ENCODE measurements at regions not wholly inside any gene's neighbourhood (a gene's known extent, or its start where the extent isn't known, plus 50 kb on each side); places are given as distances from the start of the nearest gene placed in this dataset.

GRCh38 chr5:21085791-21086190 lies 1097.8 kb upstream of the CDH18 start:
- Histone ChIP-seq H3K9ac (ENCODE audit: low read length) (no peak overlapping the region), H4K20me1 (ENCODE audit: insufficient read depth, low read length) (no peaks in the 10 kb centered on the region), H3K27ac (ENCODE audit: low read depth, low read length) (no peak overlapping the region), H3K4me2 (ENCODE audit: low read length) (no peak overlapping the region), H3K4me3 (ENCODE audit: insufficient read depth, low read depth, low read length) (no peak overlapping the region), H3K4me1 (ENCODE audit: insufficient read depth, low read length) (no peaks in the 10 kb centered on the region), H3K9me3 (ENCODE audit: insufficient read depth, low read depth, low read length) (no peaks in the 10 kb centered on the region), H3K79me2 (ENCODE audit: insufficient read depth, low read length) (no peaks in the 10 kb centered on the region), H2AFZ (ENCODE audit: low read depth, low read length) (no peak overlapping the region), H3K36me3 (ENCODE audit: insufficient read depth, low read length) (no peaks in the 10 kb centered on the region), H3K27me3 (ENCODE audit: insufficient read depth, low read length) (no peaks in the 10 kb centered on the region)
- no peak overlapping the region for H3K4me3 Mint-ChIP-seq (ENCODE audit: unreplicated experiment)
- DNase-seq (ENCODE audit: low read depth) = no peak
- TF ChIP-seq EZH2 (IDR thresholded peaks at IDR 0.05; ENCODE audit: insufficient read depth, low read length) = no peak
- no peak for TF ChIP-seq CTCF (IDR thresholded peaks at IDR 0.05; ENCODE audit: insufficient read depth, low read depth, low read length)
- no peaks in the 10 kb centered on the region for H3K4me1 Mint-ChIP-seq (ENCODE audit: low read depth, unreplicated experiment)
- no peak overlapping the region for H3K27ac Mint-ChIP-seq (ENCODE audit: unreplicated experiment)
- no peaks in the 10 kb centered on the region for H3K9me3 Mint-ChIP-seq (ENCODE audit: unreplicated experiment)
- no peak for FAIRE-seq
- H3K27me3 Mint-ChIP-seq (ENCODE audit: low read depth, unreplicated experiment) = no peaks in the 10 kb centered on the region
- no peaks in the 10 kb centered on the region for H3K36me3 Mint-ChIP-seq (ENCODE audit: low read depth, unreplicated experiment)

- Histone ChIP-seq H3K27ac (ENCODE audit: low read depth, low read length) (no peak overlapping the region), H4K20me1 (ENCODE audit: insufficient read depth, low read length) (no peaks in the 10 kb centered on the region), H3K4me1 (ENCODE audit: insufficient read depth, low read length) (no peaks in the 10 kb centered on the region), H3K27me3 (ENCODE audit: insufficient read depth, low read length) (no peaks in the 10 kb centered on the region), H2AFZ (ENCODE audit: low read depth, low read length) (no peak overlapping the region), H3K9me3 (ENCODE audit: insufficient read depth, low read depth, low read length) (no peaks in the 10 kb centered on the region), H3K9ac (ENCODE audit: low read length) (no peak overlapping the region), H3K79me2 (ENCODE audit: insufficient read depth, low read length) (no peaks in the 10 kb centered on the region), H3K4me3 (ENCODE audit: insufficient read depth, low read depth, low read length) (no peak overlapping the region), H3K36me3 (ENCODE audit: insufficient read depth, low read length) (no peaks in the 10 kb centered on the region), H3K4me2 (ENCODE audit: low read length) (peak overlapping the region; percentile 57)
- DNase-seq (ENCODE audit: low read depth) (peak; percentile 2), FAIRE-seq (no peak)
- Mint-ChIP-seq H3K36me3 (ENCODE audit: low read depth, unreplicated experiment) (no peaks in the 10 kb centered on the region), H3K4me3 (ENCODE audit: unreplicated experiment) (no peak overlapping the region), H3K27ac (ENCODE audit: unreplicated experiment) (no peak overlapping the region), H3K9me3 (ENCODE audit: unreplicated experiment) (no peaks in the 10 kb centered on the region), H3K4me1 (ENCODE audit: low read depth, unreplicated experiment) (peaks cover 5% of the 10 kb centered on the region), H3K27me3 (ENCODE audit: low read depth, unreplicated experiment) (no peaks in the 10 kb centered on the region)
- TF ChIP-seq EZH2 (IDR thresholded peaks at IDR 0.05; ENCODE audit: insufficient read depth, low read length) = no peak
- TF ChIP-seq CTCF (IDR thresholded peaks at IDR 0.05; ENCODE audit: insufficient read depth, low read depth, low read length) = no peak
These were observed 1084.0 kb upstream of the CDH18 start for GRCh38 chr5:21071986-21072385.

GRCh38 chr5:21071421-21071820 lies 1083.4 kb upstream of the CDH18 start:
- no peaks in the 10 kb centered on the region for H3K9me3 ChIP-seq (ENCODE audit: insufficient read depth, low read depth, low read length)
- no peaks in the 10 kb centered on the region for H4K20me1 ChIP-seq (ENCODE audit: insufficient read depth, low read length)
- H3K4me3 ChIP-seq (ENCODE audit: insufficient read depth, low read depth, low read length) = no peak overlapping the region
- no peak overlapping the region for H3K4me2 ChIP-seq (ENCODE audit: low read length)
- FAIRE-seq (no peak), DNase-seq (ENCODE audit: low read depth) (no peak)
- Mint-ChIP-seq H3K36me3 (ENCODE audit: low read depth, unreplicated experiment) (no peaks in the 10 kb centered on the region), H3K9me3 (ENCODE audit: unreplicated experiment) (no peaks in the 10 kb centered on the region), H3K27me3 (ENCODE audit: low read depth, unreplicated experiment) (no peaks in the 10 kb centered on the region), H3K27ac (ENCODE audit: unreplicated experiment) (no peak overlapping the region), H3K4me1 (ENCODE audit: low read depth, unreplicated experiment) (peaks cover 5% of the 10 kb centered on the region), H3K4me3 (ENCODE audit: unreplicated experiment) (no peak overlapping the region)
- H2AFZ ChIP-seq (ENCODE audit: low read depth, low read length) = no peak overlapping the region
- TF ChIP-seq EZH2 (IDR thresholded peaks at IDR 0.05; ENCODE audit: insufficient read depth, low read length) (no peak), CTCF (IDR thresholded peaks at IDR 0.05; ENCODE audit: insufficient read depth, low read depth, low read length) (no peak)
- H3K27me3 ChIP-seq (ENCODE audit: insufficient read depth, low read length) = no peaks in the 10 kb centered on the region
- H3K79me2 ChIP-seq (ENCODE audit: insufficient read depth, low read length) = no peaks in the 10 kb centered on the region
- no peak overlapping the region for H3K9ac ChIP-seq (ENCODE audit: low read length)
- no peaks in the 10 kb centered on the region for H3K4me1 ChIP-seq (ENCODE audit: insufficient read depth, low read length)
- no peaks in the 10 kb centered on the region for H3K36me3 ChIP-seq (ENCODE audit: insufficient read depth, low read length)
- H3K27ac ChIP-seq (ENCODE audit: low read depth, low read length) = no peak overlapping the region
